Sigmoid colon (tissue), 3 donors: ENCODE measurements at regions not wholly inside any gene's neighbourhood (a gene's known extent, or its start where the extent isn't known, plus 50 kb on each side); places are given as distances from the start of the nearest gene placed in this dataset.

Experiments
- POLR2A ChIP-seq, 2 donors: fragments of 450-650 bp; IDR thresholded peaks; one replicate each; pipeline ENCODE4 v1.6.1; 2016; ENCODE audit warnings: antibody characterized with exemption in 2 of 2, mild to moderate bottlenecking in 2 of 2, moderate library complexity in 2 of 2
- TF ChIP-seq, protein P1 (sequence below), 4 experiments: fragments of 450-650 bp in 3 of 4; fragments of 200-600 bp in 1 of 4; IDR thresholded peaks; one replicate each; pipeline ENCODE4 v1.5.1; 2016 to 2019; ENCODE audit warnings: antibody characterized with exemption in 4 of 4, mild to moderate bottlenecking in 3 of 4, moderate library complexity in 2 of 4

GRCh38 chr3:162213956-162214355, 717.3 kb downstream of the OTOL1 start:
- TF ChIP-seq, protein P1, sequence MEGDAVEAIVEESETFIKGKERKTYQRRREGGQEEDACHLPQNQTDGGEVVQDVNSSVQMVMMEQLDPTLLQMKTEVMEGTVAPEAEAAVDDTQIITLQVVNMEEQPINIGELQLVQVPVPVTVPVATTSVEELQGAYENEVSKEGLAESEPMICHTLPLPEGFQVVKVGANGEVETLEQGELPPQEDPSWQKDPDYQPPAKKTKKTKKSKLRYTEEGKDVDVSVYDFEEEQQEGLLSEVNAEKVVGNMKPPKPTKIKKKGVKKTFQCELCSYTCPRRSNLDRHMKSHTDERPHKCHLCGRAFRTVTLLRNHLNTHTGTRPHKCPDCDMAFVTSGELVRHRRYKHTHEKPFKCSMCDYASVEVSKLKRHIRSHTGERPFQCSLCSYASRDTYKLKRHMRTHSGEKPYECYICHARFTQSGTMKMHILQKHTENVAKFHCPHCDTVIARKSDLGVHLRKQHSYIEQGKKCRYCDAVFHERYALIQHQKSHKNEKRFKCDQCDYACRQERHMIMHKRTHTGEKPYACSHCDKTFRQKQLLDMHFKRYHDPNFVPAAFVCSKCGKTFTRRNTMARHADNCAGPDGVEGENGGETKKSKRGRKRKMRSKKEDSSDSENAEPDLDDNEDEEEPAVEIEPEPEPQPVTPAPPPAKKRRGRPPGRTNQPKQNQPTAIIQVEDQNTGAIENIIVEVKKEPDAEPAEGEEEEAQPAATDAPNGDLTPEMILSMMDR (IDR thresholded peaks at IDR 0.05): no peak
- no peak for TF ChIP-seq POLR2A (IDR thresholded peaks at IDR 0.05)
